Liver (tissue), 3 donors: ENCODE measurements at regions not wholly inside any gene's neighbourhood (a gene's known extent, or its start where the extent isn't known, plus 50 kb on each side); places are given as distances from the start of the nearest gene placed in this dataset.

Source experiments
- CTCF ChIP-seq: fragments of 150-350 bp; IDR thresholded peaks from 2 replicates; pipeline ENCODE4 v1.5.1; 2017; ENCODE audit warnings: improper control_type of control experiment, low read depth, low read length; ENCODE audit not compliant: missing input control
- EGR1 ChIP-seq, 2 donors: IDR thresholded peaks; 2 replicates each; pipeline ENCODE4 v1.6.1; 2016 to 2018; ENCODE audit warnings: antibody characterized with exemption in 2 of 2, low read depth in 2 of 2
- GABPA ChIP-seq, 2 donors: IDR thresholded peaks in 1 of 2; conservative IDR thresholded peaks in 1 of 2; 2 replicates each; pipeline ENCODE4 v1.6.1; 2016; ENCODE audit warnings: antibody characterized with exemption in 2 of 2, mild to moderate bottlenecking in 1 of 2, moderate library complexity in 1 of 2
- HNF4A ChIP-seq, 2 donors: conservative IDR thresholded peaks; 2 replicates each; pipeline ENCODE4 v1.6.1; 2016; ENCODE audit warnings: antibody characterized with exemption in 2 of 2, mild to moderate bottlenecking in 2 of 2
- JUND ChIP-seq, 2 donors: IDR thresholded peaks; 2 replicates each; pipeline ENCODE4 v1.6.1; 2016; ENCODE audit warnings: antibody characterized with exemption in 2 of 2
- MAX ChIP-seq: IDR thresholded peaks from 2 replicates; pipeline ENCODE4 v1.6.1; 2016; ENCODE audit warnings: antibody characterized with exemption
- RAD21 ChIP-seq, 2 donors: IDR thresholded peaks; 2 replicates each; pipeline ENCODE4 v1.6.1; 2016; ENCODE audit warnings: antibody characterized with exemption in 2 of 2, mild to moderate bottlenecking in 2 of 2
- YY1 ChIP-seq: IDR thresholded peaks from 2 replicates; pipeline ENCODE4 v1.6.1; 2016; ENCODE audit warnings: antibody characterized with exemption, mild to moderate bottlenecking
- TF ChIP-seq, protein P1 (sequence below): IDR thresholded peaks from 2 replicates; pipeline ENCODE4 v1.6.1; 2016; ENCODE audit warnings: antibody characterized with exemption, mild to moderate bottlenecking
- donor health status: healthy.
- donor health status: healthy.

GRCh38 chr12:126282691-126283090 is 1217.5 kb downstream of the AACS start:
- TF ChIP-seq CTCF (no peak), RAD21 (IDR thresholded peaks at IDR 0.05) (no peak), JUND (IDR thresholded peaks at IDR 0.05) (no peak), EGR1 (IDR thresholded peaks at IDR 0.05; ENCODE audit: low read depth in 2 of 2) (no peak), HNF4A (conservative IDR thresholded peaks at IDR 0.05) (no peak), YY1 (no peak), GABPA (IDR thresholded peaks at IDR 0.05 in 1 of 2, conservative IDR thresholded peaks at IDR 0.05 in 1 of 2) (no peak), MAX (no peak)
- TF ChIP-seq, protein P1, sequence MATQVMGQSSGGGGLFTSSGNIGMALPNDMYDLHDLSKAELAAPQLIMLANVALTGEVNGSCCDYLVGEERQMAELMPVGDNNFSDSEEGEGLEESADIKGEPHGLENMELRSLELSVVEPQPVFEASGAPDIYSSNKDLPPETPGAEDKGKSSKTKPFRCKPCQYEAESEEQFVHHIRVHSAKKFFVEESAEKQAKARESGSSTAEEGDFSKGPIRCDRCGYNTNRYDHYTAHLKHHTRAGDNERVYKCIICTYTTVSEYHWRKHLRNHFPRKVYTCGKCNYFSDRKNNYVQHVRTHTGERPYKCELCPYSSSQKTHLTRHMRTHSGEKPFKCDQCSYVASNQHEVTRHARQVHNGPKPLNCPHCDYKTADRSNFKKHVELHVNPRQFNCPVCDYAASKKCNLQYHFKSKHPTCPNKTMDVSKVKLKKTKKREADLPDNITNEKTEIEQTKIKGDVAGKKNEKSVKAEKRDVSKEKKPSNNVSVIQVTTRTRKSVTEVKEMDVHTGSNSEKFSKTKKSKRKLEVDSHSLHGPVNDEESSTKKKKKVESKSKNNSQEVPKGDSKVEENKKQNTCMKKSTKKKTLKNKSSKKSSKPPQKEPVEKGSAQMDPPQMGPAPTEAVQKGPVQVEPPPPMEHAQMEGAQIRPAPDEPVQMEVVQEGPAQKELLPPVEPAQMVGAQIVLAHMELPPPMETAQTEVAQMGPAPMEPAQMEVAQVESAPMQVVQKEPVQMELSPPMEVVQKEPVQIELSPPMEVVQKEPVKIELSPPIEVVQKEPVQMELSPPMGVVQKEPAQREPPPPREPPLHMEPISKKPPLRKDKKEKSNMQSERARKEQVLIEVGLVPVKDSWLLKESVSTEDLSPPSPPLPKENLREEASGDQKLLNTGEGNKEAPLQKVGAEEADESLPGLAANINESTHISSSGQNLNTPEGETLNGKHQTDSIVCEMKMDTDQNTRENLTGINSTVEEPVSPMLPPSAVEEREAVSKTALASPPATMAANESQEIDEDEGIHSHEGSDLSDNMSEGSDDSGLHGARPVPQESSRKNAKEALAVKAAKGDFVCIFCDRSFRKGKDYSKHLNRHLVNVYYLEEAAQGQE, result no peak
